Prostate gland (tissue), 2 donors: ENCODE measurements at regions not wholly inside any gene's neighbourhood (a gene's known extent, or its start where the extent isn't known, plus 50 kb on each side); places are given as distances from the start of the nearest gene placed in this dataset.

Source experiments
- DNase-seq: peaks from one replicate; pipeline ENCODE4 v3.0.0-alpha.2; 2019; ENCODE audit warnings: low spot score
- H3K27ac ChIP-seq, 2 donors: fragments of 200-600 bp; sonication (generic); 2 replicates each; pipeline ENCODE4 v1.5.1; 2017 to 2019
- H3K27me3 ChIP-seq: fragments of 200-600 bp; sonication (generic); replicated peaks from 2 replicates; pipeline ENCODE4 v1.5.1; 2019; ENCODE audit not compliant: insufficient read depth
- H3K36me3 ChIP-seq, 2 donors: fragments of 200-600 bp; sonication (generic); 1 replicate in 1 of 2; 2 replicates in 1 of 2; pipeline versions ENCODE4 v1.5.1 to v1.8.1; 2017 to 2019
- H3K4me1 ChIP-seq: fragments of 200-600 bp; sonication (generic); replicated peaks from 2 replicates; pipeline ENCODE4 v1.5.1; 2019
- H3K4me3 ChIP-seq, 2 donors: fragments of 200-600 bp; sonication (generic); 2 replicates each; pipeline ENCODE4 v1.5.1; 2017 to 2019
- H3K9me3 ChIP-seq: fragments of 200-600 bp; sonication (generic); 2 replicates; pipeline ENCODE4 v1.5.1; 2017
- POLR2A ChIP-seq: fragments of 450-650 bp; IDR thresholded peaks from one replicate; pipeline ENCODE4 v1.6.1; 2016; ENCODE audit warnings: antibody characterized with exemption, mild to moderate bottlenecking
- POLR2AphosphoS5 ChIP-seq: sonication (generic); formaldehyde crosslinking; IDR thresholded peaks from one replicate; pipeline ENCODE4 v1.6.1; 2017; ENCODE audit warnings: antibody characterized with exemption
- WGBS: methylation state at CpG from one replicate; pipeline ENCODE4 v1.1.5; 2018; 5-methylcytosine and 5-hydroxymethylcytosine counted together
- intact Hi-C: fragments of 100-400 bp; cut with DNase I; formaldehyde crosslinking; loops from one replicate; pipeline ENCODE4 v1.14.2; 2022
- TF ChIP-seq, protein P1 (sequence below), 4 experiments: fragments of 200-600 bp in 2 of 4; fragments of 450-650 bp in 2 of 4; sonication (generic) in 2 of 4; IDR thresholded peaks; 1 replicate in 3 of 4; 2 replicates in 1 of 4; pipeline ENCODE4 v1.5.1; 2016 to 2019; ENCODE audit warnings: antibody characterized with exemption in 4 of 4, mild to moderate bottlenecking in 2 of 4, moderate library complexity in 2 of 4

DNA sequence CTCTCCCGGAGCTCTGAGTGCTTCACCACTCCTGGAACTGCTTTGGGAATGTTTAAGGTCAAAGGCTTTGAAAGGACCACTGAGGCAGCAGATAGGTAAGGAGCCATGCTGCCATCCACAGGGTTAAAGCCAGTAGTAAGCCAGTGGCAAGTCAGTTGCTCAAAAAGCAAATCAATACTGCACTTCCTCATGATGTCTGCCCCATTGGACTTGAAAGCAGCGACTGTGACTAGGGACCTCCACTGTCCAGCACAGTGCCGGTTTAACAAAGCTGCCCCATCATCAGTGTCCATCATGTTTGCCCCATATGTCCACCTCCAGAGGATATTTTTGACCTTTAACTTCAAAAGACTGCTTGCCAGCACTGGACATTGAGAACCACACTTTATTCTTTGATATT lies 49.9 kb upstream of the FGF13 start:
- WGBS, result 90% methylated on average over 2 of the region's 3 CpGs
- intact Hi-C loops, result no loop called here
- no peaks in the 10 kb centered on the region for H3K27me3 ChIP-seq
- H3K4me3 ChIP-seq, result no peak overlapping the region
- H3K36me3 ChIP-seq, result no peaks in the 10 kb centered on the region
- H3K9me3 ChIP-seq, result no peaks in the 10 kb centered on the region
- TF ChIP-seq POLR2A (no peak), POLR2AphosphoS5 (no peak)
- TF ChIP-seq, protein P1, sequence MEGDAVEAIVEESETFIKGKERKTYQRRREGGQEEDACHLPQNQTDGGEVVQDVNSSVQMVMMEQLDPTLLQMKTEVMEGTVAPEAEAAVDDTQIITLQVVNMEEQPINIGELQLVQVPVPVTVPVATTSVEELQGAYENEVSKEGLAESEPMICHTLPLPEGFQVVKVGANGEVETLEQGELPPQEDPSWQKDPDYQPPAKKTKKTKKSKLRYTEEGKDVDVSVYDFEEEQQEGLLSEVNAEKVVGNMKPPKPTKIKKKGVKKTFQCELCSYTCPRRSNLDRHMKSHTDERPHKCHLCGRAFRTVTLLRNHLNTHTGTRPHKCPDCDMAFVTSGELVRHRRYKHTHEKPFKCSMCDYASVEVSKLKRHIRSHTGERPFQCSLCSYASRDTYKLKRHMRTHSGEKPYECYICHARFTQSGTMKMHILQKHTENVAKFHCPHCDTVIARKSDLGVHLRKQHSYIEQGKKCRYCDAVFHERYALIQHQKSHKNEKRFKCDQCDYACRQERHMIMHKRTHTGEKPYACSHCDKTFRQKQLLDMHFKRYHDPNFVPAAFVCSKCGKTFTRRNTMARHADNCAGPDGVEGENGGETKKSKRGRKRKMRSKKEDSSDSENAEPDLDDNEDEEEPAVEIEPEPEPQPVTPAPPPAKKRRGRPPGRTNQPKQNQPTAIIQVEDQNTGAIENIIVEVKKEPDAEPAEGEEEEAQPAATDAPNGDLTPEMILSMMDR (IDR thresholded peaks at IDR 0.05), result no peak
- no peaks in the 10 kb centered on the region for H3K4me1 ChIP-seq
- no peak overlapping the region for H3K27ac ChIP-seq
- no peak for DNase-seq
